ENCODE measurements at regions not wholly inside any gene's neighbourhood (a gene's known extent, or its start where the extent isn't known, plus 50 kb on each side); places are given as distances from the start of the nearest gene placed in this dataset.

GRCh38 chr18:25455159-25455558 lies 103.2 kb upstream of the ZNF521 start:
- no peak for TF ChIP-seq NFIC (IDR thresholded peaks at IDR 0.05)
- no peak for TF ChIP-seq REST (IDR thresholded peaks at IDR 0.05; ENCODE audit: low read depth)
- TF ChIP-seq YY1 (IDR thresholded peaks at IDR 0.05; ENCODE audit: low read depth): no peak
- no peak for TF ChIP-seq ZBTB7A (IDR thresholded peaks at IDR 0.05; ENCODE audit: low read depth)
- TF ChIP-seq EP300 (IDR thresholded peaks at IDR 0.05; ENCODE audit: borderline replicate concordance): no peak
- TF ChIP-seq RAD21 (IDR thresholded peaks at IDR 0.05; ENCODE audit: low read depth): no peak
- no peak for TF ChIP-seq CEBPB (IDR thresholded peaks at IDR 0.05)
- no peak for TF ChIP-seq TAF1 (IDR thresholded peaks at IDR 0.05; ENCODE audit: low read depth)

Measured in Ishikawa (cell line).